Natural killer cell (primary cell): ENCODE measurements at regions not wholly inside any gene's neighbourhood (a gene's known extent, or its start where the extent isn't known, plus 50 kb on each side); places are given as distances from the start of the nearest gene placed in this dataset.

Experiments
- ATAC-seq, 3 donors: fragments of 150-1000 bp in 2 of 3; fragments of 200-7000 bp in 1 of 3; cut with Tn5 transposase; 1 replicate in 1 of 3; 2 replicates in 2 of 3; pipeline ENCODE4 v1.10.0; 2021; ENCODE audit warnings: mild to moderate bottlenecking in 2 of 3, moderate library complexity in 2 of 3
- DNase-seq, 2 donors: peaks; one replicate each; pipeline versions ENCODE4 v3.0.0 to v3.0.0-alpha.2; 2013 to 2021; ENCODE audit warnings: mixed read lengths in 1 of 2
- H3K27ac ChIP-seq: one replicate; pipeline ENCODE4 v1.5.1; 2013; ENCODE audit warnings: mild to moderate bottlenecking, low read length
- H3K27me3 ChIP-seq: one replicate; pipeline ENCODE4 v1.6.1; 2013; ENCODE audit warnings: low read length; ENCODE audit not compliant: control insufficient read depth, insufficient read depth
- H3K36me3 ChIP-seq: one replicate; pipeline ENCODE4 v1.6.1; 2013; ENCODE audit warnings: low read length; ENCODE audit not compliant: control insufficient read depth, insufficient read depth
- H3K4me1 ChIP-seq: one replicate; pipeline ENCODE4 v1.6.1; 2013; ENCODE audit warnings: low read length; ENCODE audit not compliant: control insufficient read depth, insufficient read depth
- H3K4me3 ChIP-seq: one replicate; pipeline ENCODE4 v1.5.1; 2013; ENCODE audit warnings: low read length
- H3K9me3 ChIP-seq: one replicate; pipeline ENCODE4 v1.6.1; 2013; ENCODE audit warnings: low read length; ENCODE audit not compliant: control insufficient read depth, insufficient read depth
- H3K27ac Mint-ChIP-seq, 2 donors: one replicate each; pipeline ENCODE4 v1.8.0; 2022; ENCODE audit warnings: mild to moderate bottlenecking in 2 of 2, mixed read lengths in 2 of 2, moderate library complexity in 1 of 2
- H3K27me3 Mint-ChIP-seq, 2 donors: one replicate each; pipeline ENCODE4 v1.8.0; 2022; ENCODE audit warnings: low read depth in 2 of 2, mixed read lengths in 2 of 2
- H3K36me3 Mint-ChIP-seq: one replicate; pipeline ENCODE4 v1.8.0; 2022; ENCODE audit warnings: mixed read lengths
- H3K4me1 Mint-ChIP-seq, 2 donors: one replicate each; pipeline ENCODE4 v1.8.0; 2022; ENCODE audit warnings: mixed read lengths in 2 of 2
- H3K4me3 Mint-ChIP-seq: one replicate; pipeline ENCODE4 v1.8.0; 2022; ENCODE audit warnings: mild to moderate bottlenecking, moderate library complexity, mixed read lengths
- H3K9me3 Mint-ChIP-seq, 2 donors: one replicate each; pipeline ENCODE4 v1.8.0; 2022; ENCODE audit warnings: mixed read lengths in 2 of 2
- CTCF ChIP-seq: fragments of 200-600 bp; IDR thresholded peaks from one replicate; pipeline ENCODE4 v1.8.0; 2022; ENCODE audit warnings: antibody characterized with exemption
- WGBS: methylation state at CpG from one replicate; pipeline ENCODE4 v1.1.7; 2013; ENCODE audit warnings: missing lambda C conversion rate; ENCODE audit not compliant: insufficient coverage; 5-methylcytosine and 5-hydroxymethylcytosine counted together
- intact Hi-C: fragments of 100-400 bp; cut with micrococcal nuclease; formaldehyde crosslinking; loops from one replicate; pipeline ENCODE4 v1.14.2; 2022

DNA sequence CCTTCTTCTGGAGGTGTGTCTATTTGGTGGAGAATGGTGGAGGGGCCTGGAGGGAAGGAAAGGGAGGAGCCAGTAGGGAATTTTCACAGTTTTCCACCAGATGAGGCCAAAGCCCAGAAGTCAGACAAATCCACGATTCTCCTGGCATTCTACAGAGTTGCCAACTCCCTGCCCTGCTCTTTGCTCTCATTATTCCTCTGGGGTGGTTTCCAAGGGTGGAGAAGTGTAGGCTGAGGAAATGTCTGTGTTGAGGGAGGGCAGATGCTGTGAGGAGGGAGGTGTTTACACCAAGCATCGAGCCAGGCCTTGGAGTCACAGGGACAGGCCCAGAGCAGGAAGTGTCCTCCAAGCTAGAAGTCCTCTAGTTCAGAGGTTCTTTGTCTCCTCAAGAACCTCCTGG lies 124.1 kb upstream of the LGALSL start:
- TF ChIP-seq CTCF, result no peak
- no peaks in the 10 kb centered on the region for H3K36me3 Mint-ChIP-seq
- Histone ChIP-seq H3K4me3 (no peak overlapping the region), H3K27ac (no peak overlapping the region), H3K27me3 (no peaks in the 10 kb centered on the region), H3K9me3 (no peaks in the 10 kb centered on the region), H3K4me1 (peaks cover 43% of the 10 kb centered on the region), H3K36me3 (no peaks in the 10 kb centered on the region)
- no peak overlapping the region for H3K4me3 Mint-ChIP-seq
- DNase-seq (no peak), ATAC-seq (no peak)
- WGBS, result 82% methylated on average over 2 of the region's 2 CpGs
- H3K9me3 Mint-ChIP-seq, result no peaks in the 10 kb centered on the region
- intact Hi-C loops, result loop anchor here (2.0 to 10.0 kb wide), 7 partner anchors 115 to 638 kb away; partner anchors contain the start of genes SERTAD2 and UGP2
- H3K27ac Mint-ChIP-seq, result no peak overlapping the region
- H3K4me1 Mint-ChIP-seq, result peaks cover 42 to 45% of the 10 kb centered on the region in 2 donors
- peaks cover 0 to 2% of the 10 kb centered on the region in 2 donors for H3K27me3 Mint-ChIP-seq

DNA sequence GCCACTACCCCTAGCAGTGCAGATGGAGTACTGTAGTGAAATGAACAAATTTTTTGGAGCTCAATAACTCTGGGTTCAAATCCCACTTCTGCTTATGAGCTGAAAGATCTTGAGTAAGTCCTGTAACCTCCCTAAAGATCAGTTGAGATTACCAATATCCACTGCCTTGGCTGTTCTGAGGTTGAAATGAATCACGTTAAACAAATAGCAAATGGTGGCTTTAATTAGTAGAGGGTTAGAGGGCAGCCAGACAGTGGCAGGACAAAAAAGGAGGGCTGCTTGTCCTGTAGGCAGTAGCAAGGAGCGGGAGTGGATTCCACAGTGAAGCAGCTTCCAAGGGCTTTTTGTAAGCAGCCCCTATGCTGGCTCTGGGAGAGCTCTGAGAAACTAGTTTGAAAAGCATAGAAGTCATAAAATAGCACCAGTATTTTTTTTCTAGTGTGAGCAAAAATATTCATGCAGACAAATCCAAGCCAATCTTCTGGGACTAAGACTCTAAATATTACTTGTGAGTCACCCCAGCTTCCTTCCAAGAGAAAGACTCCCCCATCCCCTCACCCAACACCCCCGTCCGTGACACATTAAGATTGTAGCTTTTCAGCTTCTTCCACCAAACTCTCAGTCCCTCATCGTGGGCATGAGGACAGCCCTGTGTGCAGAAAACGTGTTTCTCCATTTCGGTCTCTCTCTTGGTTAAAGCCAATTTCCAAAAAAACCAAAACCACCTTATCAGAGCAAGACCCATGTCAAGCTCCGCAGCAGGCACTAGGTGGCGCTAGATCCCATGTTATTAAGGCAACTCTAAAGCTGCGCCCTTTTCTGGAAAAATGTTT lies 123.5 kb upstream of the LGALSL start:
- TF ChIP-seq CTCF, result peak; percentile 89
- H3K4me3 Mint-ChIP-seq, result peak overlapping the region; percentile 70
- ATAC-seq (peak; percentile 10 to 50 (median 36)), DNase-seq (peak; percentile 65 to 93)
- Histone ChIP-seq H3K9me3 (no peaks in the 10 kb centered on the region), H3K27me3 (no peaks in the 10 kb centered on the region), H3K4me1 (peaks cover 36% of the 10 kb centered on the region), H3K27ac (no peak overlapping the region), H3K36me3 (no peaks in the 10 kb centered on the region), H3K4me3 (no peak overlapping the region)
- 25% methylated on average over 10 of the region's 10 CpGs for WGBS
- intact Hi-C loops, result loop anchor here (1.0 to 2.0 kb wide), 4 partner anchors 158 to 542 kb away; no protein-coding TSS in a partner anchor
- H3K36me3 Mint-ChIP-seq, result no peaks in the 10 kb centered on the region
- H3K4me1 Mint-ChIP-seq, result peaks cover 36 to 38% of the 10 kb centered on the region in 2 donors
- peak overlapping the region in 1 of 2 donors; percentile 54 for H3K27ac Mint-ChIP-seq
- H3K9me3 Mint-ChIP-seq, result no peaks in the 10 kb centered on the region
- H3K27me3 Mint-ChIP-seq, result peaks cover 0 to 2% of the 10 kb centered on the region in 2 donors

DNA sequence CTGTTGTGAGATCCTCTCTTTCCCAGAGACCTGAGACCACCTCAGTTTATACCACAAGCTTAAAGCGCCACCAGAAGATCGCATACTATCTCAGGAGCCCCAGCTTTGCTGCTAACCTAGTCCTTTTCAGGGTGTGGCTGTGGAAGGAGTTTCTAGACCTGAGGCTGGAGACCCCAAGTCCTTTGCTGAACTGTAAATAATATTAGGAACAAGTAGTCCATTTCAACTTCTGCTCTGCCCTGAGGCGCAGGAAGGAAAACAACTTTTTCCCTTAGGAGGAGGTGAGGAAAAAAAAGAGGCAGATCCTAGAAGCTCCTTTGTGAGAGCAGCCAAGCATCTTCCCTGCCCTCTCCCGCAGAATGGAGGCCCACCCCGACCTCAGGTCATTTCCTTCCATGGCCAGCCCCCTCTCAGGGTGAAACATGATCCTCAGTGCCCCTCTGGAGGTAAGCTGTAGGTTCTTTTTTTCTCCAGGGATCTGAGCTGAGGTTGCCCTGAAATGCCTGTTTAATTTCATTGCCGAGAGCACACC lies 122.8 kb upstream of the LGALSL start:
- Mint-ChIP-seq H3K4me1 (peaks cover 29 to 31% of the 10 kb centered on the region in 2 donors), H3K4me3 (no peak overlapping the region), H3K27ac (peak overlapping the region in 1 of 2 donors; percentile 54), H3K9me3 (no peaks in the 10 kb centered on the region), H3K27me3 (peaks cover 0 to 2% of the 10 kb centered on the region in 2 donors), H3K36me3 (no peaks in the 10 kb centered on the region)
- no peak overlapping the region for H3K27ac ChIP-seq
- intact Hi-C loops, result loop anchor here (1.0 to 2.0 kb wide), 4 partner anchors 157 to 542 kb away; no protein-coding TSS in a partner anchor
- H3K27me3 ChIP-seq, result no peaks in the 10 kb centered on the region
- H3K9me3 ChIP-seq, result no peaks in the 10 kb centered on the region
- H3K4me1 ChIP-seq, result peaks cover 30% of the 10 kb centered on the region
- TF ChIP-seq CTCF, result peak; percentile 24
- no peak overlapping the region for H3K4me3 ChIP-seq
- no peak for DNase-seq
- H3K36me3 ChIP-seq, result no peaks in the 10 kb centered on the region
- no peak for ATAC-seq
- WGBS, result 72% methylated on average over 4 of the region's 6 CpGs
